ENCODE measurements at regions not wholly inside any gene's neighbourhood (a gene's known extent, or its start where the extent isn't known, plus 50 kb on each side); places are given as distances from the start of the nearest gene placed in this dataset.

- no peak for DNase-seq (ENCODE audit: insufficient read length)
- no peak for FAIRE-seq
Observed at GRCh38 chr2:74760875-74761630, 72.9 kb upstream of the HK2 start.

DNA sequence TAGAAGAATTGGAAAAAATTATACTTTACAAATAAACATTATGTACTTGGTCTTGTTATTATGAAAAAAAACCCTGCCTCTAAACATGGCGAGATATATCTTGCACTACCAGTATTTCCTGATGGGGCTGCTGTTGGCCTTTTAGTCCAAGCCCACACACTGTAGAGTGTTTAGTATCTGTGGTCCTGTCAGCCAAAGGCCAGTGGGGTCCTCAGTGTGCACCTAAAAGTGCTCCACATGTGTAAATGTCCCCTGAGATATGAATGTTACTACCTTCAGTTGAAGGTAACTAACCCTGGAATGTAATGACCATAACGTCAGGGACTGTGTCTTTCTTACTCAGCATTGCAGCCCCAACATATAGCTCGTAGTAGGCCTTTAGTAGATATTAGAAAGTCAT lies 71.1 kb upstream of the HK2 start:
- DNase-seq (ENCODE audit: insufficient read length): no peak

More at GRCh38 chr2:74760875-74761630, 72.9 kb upstream of the HK2 start:
- TF ChIP-seq TAF1 (IDR thresholded peaks at IDR 0.05; ENCODE audit: borderline replicate concordance, low read depth, low read length): no peak
- TF ChIP-seq POLR2A (IDR thresholded peaks at IDR 0.05; ENCODE audit: low read depth, low read length): no peak
- no peak for TF ChIP-seq POLR2AphosphoS5 (IDR thresholded peaks at IDR 0.05; ENCODE audit: low read depth, low read length)

DNA sequence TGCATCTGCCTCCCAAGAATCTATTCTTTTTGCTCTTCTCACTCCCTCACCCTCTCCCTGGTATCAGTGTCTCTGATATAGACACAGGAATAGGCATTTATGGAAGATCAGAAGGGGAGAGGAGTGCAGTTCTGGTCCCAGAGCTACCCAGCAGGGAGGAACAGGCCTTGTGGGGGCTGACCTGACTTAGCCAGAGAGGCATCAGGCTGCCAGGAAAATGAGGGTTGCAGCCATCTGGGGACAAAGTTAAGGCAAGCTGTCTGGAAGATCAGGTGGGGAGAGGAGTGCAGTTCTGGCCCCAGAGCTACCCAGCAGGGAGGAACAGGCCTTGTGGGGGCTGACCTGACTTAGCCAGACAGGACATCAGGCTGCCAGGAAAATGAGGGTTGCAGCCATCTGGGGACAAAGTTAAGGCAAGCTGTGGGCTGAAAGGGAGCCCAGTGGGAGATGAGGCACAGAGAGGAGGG lies 69.9 kb upstream of the HK2 start:
- peak; percentile 42 for FAIRE-seq
- DNase-seq (ENCODE audit: insufficient read length): no peak
- no peak for TF ChIP-seq POLR2AphosphoS5 (IDR thresholded peaks at IDR 0.05; ENCODE audit: low read depth, low read length)
- no peak for TF ChIP-seq POLR2A (IDR thresholded peaks at IDR 0.05; ENCODE audit: low read depth, low read length)
- no peak for TF ChIP-seq TAF1 (IDR thresholded peaks at IDR 0.05; ENCODE audit: borderline replicate concordance, low read depth, low read length)

More for the DNA sequence above, 71.1 kb upstream of the HK2 start:
- FAIRE-seq: no peak
- no peak for TF ChIP-seq POLR2AphosphoS5 (IDR thresholded peaks at IDR 0.05; ENCODE audit: low read depth, low read length)
- TF ChIP-seq POLR2A (IDR thresholded peaks at IDR 0.05; ENCODE audit: low read depth, low read length): no peak
- no peak for TF ChIP-seq TAF1 (IDR thresholded peaks at IDR 0.05; ENCODE audit: borderline replicate concordance, low read depth, low read length)

DNA sequence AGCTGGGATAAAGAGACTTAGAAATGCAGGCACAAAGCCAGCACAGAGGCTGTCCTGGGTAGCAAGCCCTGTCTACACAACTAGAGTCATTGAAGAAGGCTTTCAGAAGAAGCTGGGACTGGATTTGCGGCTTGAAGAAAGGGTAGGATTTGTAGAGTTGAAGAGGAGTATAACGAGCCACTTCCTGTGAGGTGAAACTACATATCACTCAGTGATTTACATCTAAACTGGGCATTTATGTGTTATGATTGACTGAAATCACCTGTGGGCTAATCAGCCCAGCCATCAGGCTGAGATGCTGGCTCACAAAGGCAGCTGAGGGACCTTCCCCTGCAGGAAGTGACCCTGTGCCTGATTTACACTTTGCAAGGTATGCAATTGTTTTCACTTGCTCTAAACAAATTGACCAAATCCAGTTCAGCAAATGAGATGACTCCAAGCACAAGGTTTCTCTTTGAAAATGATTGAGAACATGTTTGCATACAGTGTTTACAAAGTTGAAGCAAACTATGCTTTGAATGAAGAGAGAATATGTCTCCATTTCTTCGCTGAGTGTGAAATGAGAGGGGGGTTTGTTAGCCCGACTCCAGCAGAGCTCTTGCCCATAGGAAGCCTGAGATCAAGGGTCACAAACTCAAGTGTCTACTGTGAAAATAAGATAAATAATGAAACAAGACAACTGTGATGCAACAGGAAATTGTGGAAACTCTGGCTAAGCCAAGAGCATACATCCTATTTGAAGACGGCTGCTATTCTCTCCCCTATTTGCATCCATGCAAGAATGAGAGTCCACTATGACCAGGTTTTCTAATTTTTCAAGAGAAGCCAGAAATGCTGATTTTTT lies 69.3 kb upstream of the HK2 start:
- TF ChIP-seq POLR2A (IDR thresholded peaks at IDR 0.05; ENCODE audit: low read depth, low read length) (no peak), TAF1 (IDR thresholded peaks at IDR 0.05; ENCODE audit: borderline replicate concordance, low read depth, low read length) (no peak), POLR2AphosphoS5 (IDR thresholded peaks at IDR 0.05; ENCODE audit: low read depth, low read length) (no peak)
- DNase-seq (ENCODE audit: insufficient read length) (no peak), FAIRE-seq (peak; percentile 62)

GRCh38 chr2:74766780-74767179 lies 67.1 kb upstream of the HK2 start:
- TF ChIP-seq POLR2A (IDR thresholded peaks at IDR 0.05; ENCODE audit: low read depth, low read length) (no peak), POLR2AphosphoS5 (IDR thresholded peaks at IDR 0.05; ENCODE audit: low read depth, low read length) (no peak), TAF1 (IDR thresholded peaks at IDR 0.05; ENCODE audit: borderline replicate concordance, low read depth, low read length) (no peak)
- no peak for FAIRE-seq
- no peak for DNase-seq (ENCODE audit: insufficient read length)

DNA sequence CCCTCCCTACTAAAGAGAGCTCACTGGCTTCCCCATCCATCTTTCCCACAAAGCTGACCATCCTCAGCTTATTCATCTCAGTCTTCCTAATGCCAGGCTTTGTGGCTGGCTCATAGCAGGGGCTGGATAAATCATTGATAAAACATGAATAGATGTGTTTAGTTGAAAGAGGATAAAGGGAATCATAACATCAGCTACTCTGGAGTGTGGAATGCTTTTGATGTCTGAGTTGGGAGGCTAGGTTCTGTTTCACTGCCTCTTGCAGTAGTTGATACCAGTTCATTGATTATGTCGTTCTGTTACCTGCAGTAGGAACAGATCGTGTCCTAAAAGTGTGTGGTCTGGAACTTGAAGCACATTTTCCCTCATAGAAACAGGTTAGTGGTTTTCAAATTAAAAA lies 66.3 kb upstream of the HK2 start:
- FAIRE-seq (no peak), DNase-seq (ENCODE audit: insufficient read length) (no peak)
- TF ChIP-seq POLR2A (IDR thresholded peaks at IDR 0.05; ENCODE audit: low read depth, low read length): no peak
- no peak for TF ChIP-seq POLR2AphosphoS5 (IDR thresholded peaks at IDR 0.05; ENCODE audit: low read depth, low read length)
- TF ChIP-seq TAF1 (IDR thresholded peaks at IDR 0.05; ENCODE audit: borderline replicate concordance, low read depth, low read length): no peak

GRCh38 chr2:74768401-74768914 lies 65.5 kb upstream of the HK2 start:
- DNase-seq (ENCODE audit: insufficient read length) (no peak), FAIRE-seq (no peak)
- TF ChIP-seq POLR2AphosphoS5 (IDR thresholded peaks at IDR 0.05; ENCODE audit: low read depth, low read length) (no peak), POLR2A (IDR thresholded peaks at IDR 0.05; ENCODE audit: low read depth, low read length) (no peak), TAF1 (IDR thresholded peaks at IDR 0.05; ENCODE audit: borderline replicate concordance, low read depth, low read length) (no peak)

- no peak for TF ChIP-seq POLR2A (IDR thresholded peaks at IDR 0.05; ENCODE audit: low read depth, low read length)
- TF ChIP-seq POLR2AphosphoS5 (IDR thresholded peaks at IDR 0.05; ENCODE audit: low read depth, low read length): no peak
- no peak for TF ChIP-seq TAF1 (IDR thresholded peaks at IDR 0.05; ENCODE audit: borderline replicate concordance, low read depth, low read length)
- FAIRE-seq (no peak), DNase-seq (ENCODE audit: insufficient read length) (no peak)
Observed at GRCh38 chr2:74772046-74772445, 61.9 kb upstream of the HK2 start.

DNA sequence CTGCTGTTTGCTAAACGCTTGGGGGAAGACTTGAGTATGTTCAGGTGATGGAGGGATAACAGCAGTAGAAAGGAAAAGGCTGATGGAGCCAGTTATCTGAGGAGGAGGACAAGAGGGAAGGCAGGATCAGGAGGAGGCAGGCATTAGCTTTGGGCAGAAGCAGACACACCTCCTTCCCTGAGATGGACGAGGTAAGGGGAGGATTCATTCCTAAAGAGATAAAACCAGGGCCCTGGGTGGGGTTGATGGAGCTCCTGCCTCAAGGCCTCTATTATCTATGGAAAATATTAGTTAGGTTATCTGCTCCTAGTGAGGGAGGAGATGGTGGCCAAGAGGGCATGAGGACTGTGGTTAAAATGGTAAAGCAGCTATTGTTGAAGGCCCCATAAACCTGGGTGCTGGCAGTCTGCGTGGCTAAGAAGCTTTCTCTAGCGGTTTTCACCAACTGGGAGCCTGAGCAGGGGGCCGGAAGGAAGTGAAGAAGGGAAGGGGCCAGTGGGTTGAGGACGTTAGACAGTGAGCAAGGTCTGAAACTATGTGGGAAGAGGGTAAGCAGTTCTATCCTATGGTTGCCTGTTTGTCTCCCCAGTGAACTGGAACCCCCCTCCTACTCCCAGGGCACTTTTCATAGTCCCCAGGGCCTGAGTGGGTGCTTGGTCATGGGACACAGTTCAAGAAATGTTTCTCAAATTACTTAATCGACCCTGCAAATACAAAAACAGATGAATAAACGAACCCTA lies 56.6 kb upstream of the HK2 start:
- DNase-seq (ENCODE audit: insufficient read length) (peak; percentile 31), FAIRE-seq (no peak)
- no peak for TF ChIP-seq TAF1 (IDR thresholded peaks at IDR 0.05; ENCODE audit: borderline replicate concordance, low read depth, low read length)
- no peak for TF ChIP-seq POLR2AphosphoS5 (IDR thresholded peaks at IDR 0.05; ENCODE audit: low read depth, low read length)
- TF ChIP-seq POLR2A (IDR thresholded peaks at IDR 0.05; ENCODE audit: low read depth, low read length): no peak

GRCh38 chr2:74778381-74779264 lies 55.3 kb upstream of the HK2 start:
- no peak for FAIRE-seq
- TF ChIP-seq POLR2AphosphoS5 (IDR thresholded peaks at IDR 0.05; ENCODE audit: low read depth, low read length): no peak
- TF ChIP-seq POLR2A (IDR thresholded peaks at IDR 0.05; ENCODE audit: low read depth, low read length): no peak
- no peak for DNase-seq (ENCODE audit: insufficient read length)

Measured in GM12892 (cell line).